ENCODE measurements at regions not wholly inside any gene's neighbourhood (a gene's known extent, or its start where the extent isn't known, plus 50 kb on each side); places are given as distances from the start of the nearest gene placed in this dataset.

- Histone ChIP-seq H3K4me1 (ENCODE audit: control insufficient read depth in 1 of 2, insufficient read depth in 2 of 2, low read depth in 1 of 2, low read length in 1 of 2) (peaks cover 0 to 9% of the 10 kb centered on the region in 2 experiments; a peak in 1 of 4 replicates), H3K4me3 (ENCODE audit: low read depth in 2 of 2, low read length in 1 of 2) (no peak overlapping the region), H3K36me3 (replicated peaks in 1 of 2; ENCODE audit: control insufficient read depth in 1 of 2, insufficient read depth in 2 of 2, low read length in 1 of 2) (no peaks in the 10 kb centered on the region), H3K9ac (no peak overlapping the region), H3K27me3 (ENCODE audit: insufficient read depth) (no peaks in the 10 kb centered on the region), H2AFZ (ENCODE audit: low read depth) (no peak overlapping the region), H3K9me3 (no peaks in the 10 kb centered on the region), H4K20me1 (ENCODE audit: insufficient read depth) (no peaks in the 10 kb centered on the region), H3K4me2 (no peak overlapping the region), H3K27ac (ENCODE audit: low read depth in 2 of 2, low read length in 1 of 2) (no peak overlapping the region), H3K79me2 (ENCODE audit: insufficient read depth) (no peaks in the 10 kb centered on the region), H3F3A (replicated peaks; ENCODE audit: insufficient read depth) (no peaks in the 10 kb centered on the region), H3K9me2 (no peaks in the 10 kb centered on the region)
- POLR2A ChIA-PET, result interaction anchor here (1.3 kb wide), 1 partner anchor 9 kb away, joined by 4 read pairs; no protein-coding TSS in a partner anchor
- CTCF ChIA-PET, result interaction anchor here (0.7 to 1.8 kb wide), 4 partner anchors 13 to 135 kb away, joined by 3 to 4 read pairs (median 3); no protein-coding TSS in a partner anchor
- TF ChIP-seq RFX5 (IDR thresholded peaks at IDR 0.05; ENCODE audit: low read length) (no peak), EZH2phosphoT487 (IDR thresholded peaks at IDR 0.05; ENCODE audit: borderline replicate concordance, low read depth) (no peak), RAD21 (IDR thresholded peaks at IDR 0.05; ENCODE audit: low read length) (no peak), ZBTB33 (IDR thresholded peaks at IDR 0.05; ENCODE audit: borderline replicate concordance, low read depth) (no peak), FOXM1 (IDR thresholded peaks at IDR 0.05; ENCODE audit: low read depth) (no peak), MEF2A (IDR thresholded peaks at IDR 0.05; ENCODE audit: borderline replicate concordance, low read depth) (no peak), SMC3 (IDR thresholded peaks at IDR 0.05; ENCODE audit: low read depth, low read length) (no peak), NFIC (IDR thresholded peaks at IDR 0.05; ENCODE audit: borderline replicate concordance) (no peak), CTCF (IDR thresholded peaks at IDR 0.05) (no peak), NRF1 (IDR thresholded peaks at IDR 0.05; ENCODE audit: low read depth, low read length) (no peak), GABPA (IDR thresholded peaks at IDR 0.05; ENCODE audit: low read depth) (no peak), GATA2 (CRISPR knock-in tag; IDR thresholded peaks at IDR 0.05) (no peak), FOXJ3 (CRISPR knock-in tag; IDR thresholded peaks at IDR 0.05) (no peak), ELF1 (IDR thresholded peaks at IDR 0.05) (no peak), TEAD4 (IDR thresholded peaks at IDR 0.05; ENCODE audit: borderline replicate concordance, insufficient read depth) (no peak), YY1 (IDR thresholded peaks at IDR 0.05; ENCODE audit: low read depth) (no peak), MXI1 (IDR thresholded peaks at IDR 0.05; ENCODE audit: low read depth, low read length) (no peak), JUND (IDR thresholded peaks at IDR 0.05) (no peak), MAX (IDR thresholded peaks at IDR 0.05; ENCODE audit: low read depth) (no peak), RXRA (IDR thresholded peaks at IDR 0.05; ENCODE audit: borderline replicate concordance, low read depth) (no peak)
- no peak for DNase-seq
- 85% methylated on average over 6 of the region's 6 CpGs for WGBS (ENCODE audit: low lambda C conversion rate)
Measured at GRCh38 chr15:66638377-66638776, 63.7 kb upstream of the SMAD6 start.

Data from SK-N-SH (cell line).